ENCODE measurements at regions not wholly inside any gene's neighbourhood (a gene's known extent, or its start where the extent isn't known, plus 50 kb on each side); places are given as distances from the start of the nearest gene placed in this dataset.
"Not testable (repeated sequence)": the region's sequence is repeated elsewhere in the genome, so short reads cannot be mapped to it uniquely, and the experiment has no call there.

DNA sequence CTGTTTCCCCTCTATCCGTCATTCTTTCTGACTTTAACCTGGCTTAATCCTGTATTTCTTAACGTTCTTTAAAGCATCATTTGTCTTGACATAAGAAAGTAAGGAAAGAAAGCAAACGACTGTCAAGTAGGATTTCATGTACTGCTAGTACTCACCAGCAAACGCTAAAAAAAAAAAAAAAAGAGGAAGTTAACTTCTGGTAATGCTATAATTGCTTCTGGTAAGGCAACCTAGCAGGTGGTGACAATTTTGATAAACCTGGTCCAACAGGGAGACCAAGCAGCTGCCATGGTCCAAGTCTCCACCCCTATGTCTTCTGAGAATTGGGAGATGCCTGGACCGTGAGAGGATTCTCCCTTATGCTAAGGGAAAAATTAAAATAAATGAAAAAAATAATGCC, 306.6 kb downstream of the DAD1 start:
- TF ChIP-seq, protein P1, sequence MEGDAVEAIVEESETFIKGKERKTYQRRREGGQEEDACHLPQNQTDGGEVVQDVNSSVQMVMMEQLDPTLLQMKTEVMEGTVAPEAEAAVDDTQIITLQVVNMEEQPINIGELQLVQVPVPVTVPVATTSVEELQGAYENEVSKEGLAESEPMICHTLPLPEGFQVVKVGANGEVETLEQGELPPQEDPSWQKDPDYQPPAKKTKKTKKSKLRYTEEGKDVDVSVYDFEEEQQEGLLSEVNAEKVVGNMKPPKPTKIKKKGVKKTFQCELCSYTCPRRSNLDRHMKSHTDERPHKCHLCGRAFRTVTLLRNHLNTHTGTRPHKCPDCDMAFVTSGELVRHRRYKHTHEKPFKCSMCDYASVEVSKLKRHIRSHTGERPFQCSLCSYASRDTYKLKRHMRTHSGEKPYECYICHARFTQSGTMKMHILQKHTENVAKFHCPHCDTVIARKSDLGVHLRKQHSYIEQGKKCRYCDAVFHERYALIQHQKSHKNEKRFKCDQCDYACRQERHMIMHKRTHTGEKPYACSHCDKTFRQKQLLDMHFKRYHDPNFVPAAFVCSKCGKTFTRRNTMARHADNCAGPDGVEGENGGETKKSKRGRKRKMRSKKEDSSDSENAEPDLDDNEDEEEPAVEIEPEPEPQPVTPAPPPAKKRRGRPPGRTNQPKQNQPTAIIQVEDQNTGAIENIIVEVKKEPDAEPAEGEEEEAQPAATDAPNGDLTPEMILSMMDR (IDR thresholded peaks at IDR 0.05; ENCODE audit: low read depth, low read length) = no peak
- H3K4me3 ChIP-seq (ENCODE audit: low read depth, low read length) = no peak overlapping the region
- in situ Hi-C loops (cut with HindIII; ENCODE audit: low sequenced_read_pairs) = no loop called here
- DNase-seq (ENCODE audit: low read depth, low spot score) = no peak

DNA sequence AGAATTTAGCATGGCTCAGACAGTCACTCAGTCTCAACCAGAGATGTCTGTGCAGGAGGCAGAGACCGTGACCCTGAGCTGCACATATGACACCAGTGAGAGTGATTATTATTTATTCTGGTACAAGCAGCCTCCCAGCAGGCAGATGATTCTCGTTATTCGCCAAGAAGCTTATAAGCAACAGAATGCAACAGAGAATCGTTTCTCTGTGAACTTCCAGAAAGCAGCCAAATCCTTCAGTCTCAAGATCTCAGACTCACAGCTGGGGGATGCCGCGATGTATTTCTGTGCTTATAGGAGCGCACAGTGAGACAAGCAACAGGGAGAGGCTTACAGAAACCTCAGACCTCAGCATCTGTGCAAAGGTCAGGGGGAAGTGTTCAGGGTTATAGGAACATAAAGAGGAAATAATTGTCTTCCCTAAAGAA, 307.6 kb downstream of the DAD1 start:
- in situ Hi-C loops (cut with HindIII; ENCODE audit: low sequenced_read_pairs); H3K4me3 ChIP-seq (ENCODE audit: low read depth, low read length); DNase-seq (ENCODE audit: low read depth, low spot score): not testable (repeated sequence)

DNA sequence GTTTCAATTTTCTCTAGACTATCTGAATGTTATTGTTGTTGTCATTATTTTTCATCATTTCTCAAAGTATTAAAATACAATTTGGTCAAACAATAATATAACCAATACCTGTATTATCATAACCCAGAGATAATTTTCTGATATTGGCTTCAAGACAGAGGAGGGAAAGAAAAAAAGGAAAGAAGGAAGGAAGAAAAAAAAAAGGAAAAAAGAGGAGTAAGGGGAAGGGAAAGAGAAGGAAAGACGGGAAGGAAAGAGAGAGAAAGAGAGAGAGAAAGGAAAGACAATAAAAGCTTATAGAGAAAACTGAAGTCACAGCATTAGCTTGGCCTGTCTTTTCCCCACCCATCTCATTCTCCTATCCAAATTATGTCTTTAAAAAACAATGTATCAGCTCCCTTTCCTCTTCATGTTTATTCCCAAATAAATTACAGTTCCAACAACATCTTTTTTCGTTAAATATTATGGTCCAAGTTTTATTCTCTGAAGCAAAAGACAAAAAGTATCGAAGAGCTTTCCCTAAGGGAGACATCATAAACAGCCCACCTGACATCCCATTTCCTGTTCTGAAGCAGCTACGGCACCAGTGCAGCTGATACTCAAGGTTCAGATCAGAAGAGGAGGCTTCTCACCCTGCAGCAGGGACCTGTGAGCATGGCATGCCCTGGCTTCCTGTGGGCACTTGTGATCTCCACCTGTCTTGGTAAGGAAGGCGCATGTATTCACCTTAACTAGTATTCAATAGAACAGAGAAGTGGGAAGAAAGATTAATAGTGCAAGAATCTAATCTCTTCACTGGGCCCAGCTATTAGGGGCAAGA, 308.3 kb downstream of the DAD1 start:
- TF ChIP-seq, protein P1 (IDR thresholded peaks at IDR 0.05; ENCODE audit: low read depth, low read length) = no peak
- H3K4me3 ChIP-seq (ENCODE audit: low read depth, low read length) = no peak overlapping the region
- no peak for DNase-seq (ENCODE audit: low read depth, low spot score)
- in situ Hi-C loops (cut with HindIII; ENCODE audit: low sequenced_read_pairs) = no loop called here

DNA sequence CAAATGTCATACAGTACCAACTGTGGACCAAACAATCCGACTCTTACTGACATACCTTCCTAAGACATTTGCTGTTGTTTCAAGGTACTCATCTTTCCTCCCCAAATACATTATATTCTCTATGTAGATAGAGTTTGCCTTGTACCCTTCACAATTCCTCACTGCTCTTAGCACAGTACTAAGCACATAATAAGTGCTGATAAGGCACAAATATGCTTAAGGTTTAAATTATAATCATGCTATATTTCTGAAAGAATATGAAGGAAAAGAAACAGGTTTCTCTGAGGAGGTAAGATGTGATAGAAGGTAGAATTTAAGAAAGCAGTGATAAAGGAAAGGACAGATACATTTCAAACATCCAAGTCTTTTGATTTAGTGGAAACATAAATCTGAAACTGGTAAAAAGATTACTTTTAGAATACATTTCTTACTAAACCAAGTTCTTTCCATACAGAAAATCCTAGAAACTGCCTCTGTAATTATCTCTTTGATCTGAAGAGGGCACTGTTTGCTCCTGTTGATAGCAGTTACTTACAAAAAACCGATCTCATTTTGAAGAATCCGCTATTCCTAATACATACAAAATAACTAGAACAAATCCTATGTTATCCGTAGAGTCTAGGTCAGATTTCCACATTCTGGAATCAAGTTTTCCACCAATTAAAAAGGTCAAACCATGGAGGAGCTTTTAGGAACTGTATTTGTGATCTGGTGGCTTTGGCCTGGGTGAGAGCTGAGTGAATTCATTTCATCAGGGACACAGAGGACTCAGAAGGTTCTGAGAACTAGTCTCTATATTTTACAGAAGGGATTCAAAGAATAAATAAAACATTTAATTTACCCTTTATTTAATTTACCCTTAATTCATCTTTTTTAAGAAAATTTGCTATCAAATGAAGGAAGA, 311.9 kb downstream of the DAD1 start:
- no peak overlapping the region for H3K4me3 ChIP-seq (ENCODE audit: low read depth, low read length)
- in situ Hi-C loops (cut with HindIII; ENCODE audit: low sequenced_read_pairs) = no loop called here
- TF ChIP-seq, protein P1 (IDR thresholded peaks at IDR 0.05; ENCODE audit: low read depth, low read length) = peak; percentile 69
- peak; percentile 46 for DNase-seq (ENCODE audit: low read depth, low spot score)

DNA sequence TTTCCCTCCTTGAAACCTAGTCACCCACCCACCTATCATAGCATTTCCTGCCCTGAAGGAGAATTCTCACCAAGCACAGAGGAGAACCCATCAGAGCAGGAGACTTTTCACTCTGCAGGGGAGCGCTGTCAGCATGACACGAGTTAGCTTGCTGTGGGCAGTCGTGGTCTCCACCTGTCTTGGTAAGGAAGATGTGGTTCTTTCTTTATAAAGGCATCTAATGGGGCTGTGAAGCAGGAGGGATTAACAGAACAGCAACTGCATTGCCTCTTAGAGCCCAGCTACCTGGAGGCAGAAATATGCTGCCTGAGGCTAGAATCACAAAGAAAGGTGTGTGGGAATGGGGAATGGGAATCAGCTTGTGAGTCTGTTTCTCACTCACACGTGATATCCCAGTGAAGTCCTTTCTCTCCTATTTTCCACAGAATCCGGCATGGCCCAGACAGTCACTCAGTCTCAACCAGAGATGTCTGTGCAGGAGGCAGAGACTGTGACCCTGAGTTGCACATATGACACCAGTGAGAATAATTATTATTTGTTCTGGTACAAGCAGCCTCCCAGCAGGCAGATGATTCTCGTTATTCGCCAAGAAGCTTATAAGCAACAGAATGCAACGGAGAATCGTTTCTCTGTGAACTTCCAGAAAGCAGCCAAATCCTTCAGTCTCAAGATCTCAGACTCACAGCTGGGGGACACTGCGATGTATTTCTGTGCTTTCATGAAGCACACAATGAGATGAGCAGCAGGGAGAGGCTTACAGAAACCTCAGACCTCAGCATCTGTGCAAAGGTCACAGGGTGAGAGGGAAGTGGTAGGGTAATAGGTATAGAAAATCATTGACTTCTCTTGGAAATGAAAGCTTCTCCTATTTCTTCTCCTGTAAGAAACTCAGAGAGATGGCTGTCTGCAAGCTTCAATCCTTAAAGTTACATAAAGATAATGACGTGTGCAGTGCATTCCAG, 316.9 kb downstream of the DAD1 start:
- DNase-seq (ENCODE audit: low read depth, low spot score) = no peak
- no peak overlapping the region for H3K4me3 ChIP-seq (ENCODE audit: low read depth, low read length)
- in situ Hi-C loops (cut with HindIII; ENCODE audit: low sequenced_read_pairs) = no loop called here
- TF ChIP-seq, protein P1 (IDR thresholded peaks at IDR 0.05; ENCODE audit: low read depth, low read length) = no peak

DNA sequence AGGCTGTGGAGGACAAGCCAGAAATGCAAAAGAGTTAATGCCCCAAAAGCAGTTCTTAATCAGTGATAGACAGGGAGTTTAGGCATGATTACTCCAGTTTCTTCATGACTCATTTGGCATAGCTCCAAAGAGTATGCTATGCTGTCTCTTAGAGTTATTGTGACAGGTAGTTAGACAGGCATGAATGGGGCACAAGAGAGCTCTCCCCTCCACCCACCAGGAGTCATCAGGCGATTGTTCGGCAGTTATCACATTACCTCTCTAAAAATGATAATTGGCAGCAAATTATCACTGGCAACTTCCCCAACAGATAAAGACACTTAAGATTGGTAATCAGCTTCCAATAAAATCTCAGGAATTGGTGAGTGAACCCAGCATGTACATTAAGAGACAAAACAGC, 320.1 kb downstream of the DAD1 start:
- peak; percentile 35 for DNase-seq (ENCODE audit: low read depth, low spot score)
- in situ Hi-C loops (cut with HindIII; ENCODE audit: low sequenced_read_pairs) = no loop called here
- H3K4me3 ChIP-seq (ENCODE audit: low read depth, low read length) = no peak overlapping the region
- TF ChIP-seq, protein P1 (IDR thresholded peaks at IDR 0.05; ENCODE audit: low read depth, low read length) = no peak

All from astrocyte of the spinal cord (primary cell).